ENCODE measurements at regions not wholly inside any gene's neighbourhood (a gene's known extent, or its start where the extent isn't known, plus 50 kb on each side); places are given as distances from the start of the nearest gene placed in this dataset.
"Not testable (repeated sequence)": the region's sequence is repeated elsewhere in the genome, so short reads cannot be mapped to it uniquely, and the experiment has no call there.

GRCh38 chr16:66242672-66243071 is 123.8 kb upstream of the CDH5 start:
- no peaks in the 10 kb centered on the region for H3K79me2 ChIP-seq (ENCODE audit: insufficient read depth, low read length)
- ATAC-seq (no peak), DNase-seq (ENCODE audit: low spot score) (no peak), FAIRE-seq (no peak)
- H3K27me3 ChIP-seq (ENCODE audit: control insufficient read depth in 1 of 2, insufficient read depth in 2 of 2, low read length in 2 of 2): peaks cover 2 to 28% of the 10 kb centered on the region in 2 experiments; a peak in 3 of 5 replicates
- no peak overlapping the region for H2AFZ ChIP-seq (ENCODE audit: low read length)
- H4K20me1 ChIP-seq (ENCODE audit: insufficient read depth, low read length): no peaks in the 10 kb centered on the region
- ChIA-PET POLR2A (no interaction called here), CTCF (ENCODE audit: low intra/inter-chr PET ratio, low total read pairs) (no interaction called here)
- no peaks in the 10 kb centered on the region for H3K4me1 ChIP-seq (ENCODE audit: insufficient read depth, low read length)
- in situ Hi-C loops (cut with HindIII; ENCODE audit: extremely low pct_ligation_motif_present, low pct_unique_long_range_greater_than_20kb): no loop called here
- no peak overlapping the region for H3K9ac ChIP-seq (ENCODE audit: insufficient read depth, low read depth, low read length)
- BruUV-seq (replicated peaks): no TSS peak
- H3K4me3 ChIP-seq (replicated peaks in 1 of 3; ENCODE audit: insufficient read depth in 1 of 3, low read depth in 2 of 3, low read length in 3 of 3): no peak overlapping the region
- no peak overlapping the region for H3K4me2 ChIP-seq (ENCODE audit: low read depth, low read length)
- intact Hi-C loops (cut with micrococcal nuclease; ENCODE audit: unreplicated experiment): no loop called here
- H3K27ac ChIP-seq (ENCODE audit: extremely low read length, insufficient read depth, low read length): no peak overlapping the region
- WGBS (ENCODE audit: low lambda C conversion rate): 40% methylated on average over 9 of the region's 9 CpGs
- H3K9me3 ChIP-seq (ENCODE audit: low read length): no peaks in the 10 kb centered on the region
- H3K36me3 ChIP-seq (replicated peaks in 1 of 2; ENCODE audit: control insufficient read depth in 1 of 2, insufficient read depth in 2 of 2, low read length in 2 of 2): no peaks in the 10 kb centered on the region
- no peak for TF ChIP-seq KDM5A (IDR thresholded peaks at IDR 0.05; ENCODE audit: borderline replicate concordance, low read length)
- no peak for TF ChIP-seq KLF11 (CRISPR knock-in tag; IDR thresholded peaks at IDR 0.05)
- TF ChIP-seq HIVEP1 (CRISPR knock-in tag; IDR thresholded peaks at IDR 0.05): no peak
- TF ChIP-seq KDM2A (CRISPR knock-in tag; IDR thresholded peaks at IDR 0.05; ENCODE audit: borderline replicate concordance, low read depth): no peak
- TF ChIP-seq PRDM4 (CRISPR knock-in tag; IDR thresholded peaks at IDR 0.05; ENCODE audit: borderline replicate concordance): no peak
- TF ChIP-seq MED1 (CRISPR knock-in tag; IDR thresholded peaks at IDR 0.05): no peak
- no peak for TF ChIP-seq SMC3 (IDR thresholded peaks at IDR 0.05; ENCODE audit: low read length)
- no peak for TF ChIP-seq GTF3A (CRISPR knock-in tag; conservative IDR thresholded peaks at IDR 0.05)
- no peak for TF ChIP-seq PHB2 (IDR thresholded peaks at IDR 0.05; ENCODE audit: partially characterized antibody)
- TF ChIP-seq TEF (CRISPR knock-in tag; IDR thresholded peaks at IDR 0.05): no peak
- no peak for TF ChIP-seq MXD1 (CRISPR knock-in tag; IDR thresholded peaks at IDR 0.05)
- no peak for TF ChIP-seq DPF2 (CRISPR knock-in tag; IDR thresholded peaks at IDR 0.05; ENCODE audit: borderline replicate concordance, low read depth)

GRCh38 chr16:66242206-66242605 is 124.3 kb upstream of the CDH5 start:
- intact Hi-C loops (cut with micrococcal nuclease; ENCODE audit: unreplicated experiment); CTCF ChIA-PET (ENCODE audit: low intra/inter-chr PET ratio, low total read pairs); H2AFZ ChIP-seq (ENCODE audit: low read length); H3K9ac ChIP-seq (ENCODE audit: insufficient read depth, low read depth, low read length); H3K9me3 ChIP-seq (ENCODE audit: low read length); H3K36me3 ChIP-seq (replicated peaks in 1 of 2; ENCODE audit: control insufficient read depth in 1 of 2, insufficient read depth in 2 of 2, low read length in 2 of 2); H3K27ac ChIP-seq (ENCODE audit: extremely low read length, insufficient read depth, low read length); H3K4me3 ChIP-seq (replicated peaks in 1 of 3; ENCODE audit: insufficient read depth in 1 of 3, low read depth in 2 of 3, low read length in 3 of 3); BruUV-seq (replicated peaks); FAIRE-seq; H3K79me2 ChIP-seq (ENCODE audit: insufficient read depth, low read length); DNase-seq (ENCODE audit: low spot score); POLR2A ChIA-PET; H3K4me1 ChIP-seq (ENCODE audit: insufficient read depth, low read length); ATAC-seq; in situ Hi-C loops (cut with HindIII; ENCODE audit: extremely low pct_ligation_motif_present, low pct_unique_long_range_greater_than_20kb); H4K20me1 ChIP-seq (ENCODE audit: insufficient read depth, low read length); H3K4me2 ChIP-seq (ENCODE audit: low read depth, low read length): not testable (repeated sequence)
- WGBS (ENCODE audit: low lambda C conversion rate): 23% methylated on average over 6 of the region's 6 CpGs
- H3K27me3 ChIP-seq (ENCODE audit: control insufficient read depth in 1 of 2, insufficient read depth in 2 of 2, low read length in 2 of 2): peaks cover 0 to 25% of the 10 kb centered on the region in 2 experiments; a peak in 3 of 5 replicates
